GM12864 (cell line): ENCODE measurements at regions not wholly inside any gene's neighbourhood (a gene's known extent, or its start where the extent isn't known, plus 50 kb on each side); places are given as distances from the start of the nearest gene placed in this dataset.

Experiments used
- DNase-seq: peaks from one replicate; pipeline ENCODE4 v3.0.0-alpha.2; 2011; ENCODE audit warnings: low read depth
- H3K4me3 ChIP-seq: 2 replicates; pipeline ENCODE4 v1.5.1; 2011; ENCODE audit warnings: mild to moderate bottlenecking, low read depth, low read length, control low read depth
- CTCF ChIP-seq: IDR thresholded peaks from 2 replicates; pipeline ENCODE4 v1.5.1; 2011; ENCODE audit warnings: low read depth, mild to moderate bottlenecking, moderate library complexity, low read length, control low read depth, inconsistent platforms; ENCODE audit errors: missing control alignments

DNA sequence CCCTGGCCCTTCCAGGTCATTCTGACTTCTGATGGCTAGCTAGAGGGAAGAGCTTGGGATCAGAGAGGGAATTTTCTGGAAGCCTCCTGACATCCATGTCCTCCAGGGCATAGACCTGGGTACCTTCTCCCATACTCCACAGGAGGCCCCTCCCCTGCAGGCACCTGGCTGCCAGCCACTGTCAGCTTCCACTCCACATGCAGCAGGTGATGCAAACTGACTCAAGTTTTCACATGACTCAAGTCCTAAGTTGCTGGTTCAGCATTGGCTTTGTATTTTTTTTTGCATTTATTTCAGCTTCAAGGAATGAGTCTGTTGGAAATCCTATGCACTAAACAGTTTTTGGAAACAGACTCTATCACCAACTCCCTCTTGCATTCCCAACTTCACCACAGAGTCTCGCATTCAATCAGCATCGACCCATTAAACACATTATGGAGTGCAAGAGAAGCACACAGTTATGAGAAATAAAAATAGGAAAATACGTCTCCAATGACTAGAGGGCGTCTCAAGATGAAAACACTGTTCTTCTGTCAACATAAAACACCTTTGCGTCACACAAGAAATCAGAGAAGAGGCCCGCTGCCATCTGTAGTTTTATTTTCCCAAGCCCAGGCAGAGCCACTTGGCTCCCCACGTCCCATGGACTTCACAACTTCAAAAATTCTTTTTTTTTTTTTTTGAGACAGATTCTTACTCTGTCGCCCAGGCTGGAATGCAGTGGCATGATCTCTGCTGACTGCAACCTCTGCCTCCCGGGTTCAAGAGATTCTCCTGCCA lies 362.6 kb upstream of the MGMT start:
- DNase-seq: no peak
- no peak for TF ChIP-seq CTCF

DNA sequence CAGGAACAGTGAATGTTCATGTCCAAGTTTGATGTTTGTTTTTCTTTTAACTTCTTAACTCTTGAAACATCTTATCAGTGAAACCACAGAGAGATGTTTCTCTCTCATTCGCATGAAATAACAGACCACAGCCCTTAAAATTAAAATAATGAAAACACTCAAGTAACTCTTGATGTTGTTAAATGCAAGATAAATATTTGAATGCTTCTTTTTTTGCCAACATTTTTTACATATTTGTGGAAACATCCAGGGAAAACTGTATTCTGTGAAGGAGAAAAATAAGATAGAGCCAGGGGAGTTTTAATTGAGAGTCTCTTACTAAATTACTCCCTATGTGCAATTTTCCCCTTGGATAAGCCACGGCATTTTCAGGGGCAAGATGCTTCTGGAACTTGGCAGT lies 361.8 kb upstream of the MGMT start:
- TF ChIP-seq CTCF: no peak
- DNase-seq: no peak
- H3K4me3 ChIP-seq: no peak overlapping the region

More for the DNA sequence above, 362.6 kb upstream of the MGMT start:
- H3K4me3 ChIP-seq: no peak overlapping the region

- H3K4me3 ChIP-seq: no peak overlapping the region
- DNase-seq: no peak
- TF ChIP-seq CTCF: no peak
Observed at GRCh38 chr10:129106314-129106713, 360.7 kb upstream of the MGMT start.

GRCh38 chr10:129107525-129107924 lies 359.5 kb upstream of the MGMT start:
- DNase-seq: no peak
- no peak overlapping the region for H3K4me3 ChIP-seq

DNA sequence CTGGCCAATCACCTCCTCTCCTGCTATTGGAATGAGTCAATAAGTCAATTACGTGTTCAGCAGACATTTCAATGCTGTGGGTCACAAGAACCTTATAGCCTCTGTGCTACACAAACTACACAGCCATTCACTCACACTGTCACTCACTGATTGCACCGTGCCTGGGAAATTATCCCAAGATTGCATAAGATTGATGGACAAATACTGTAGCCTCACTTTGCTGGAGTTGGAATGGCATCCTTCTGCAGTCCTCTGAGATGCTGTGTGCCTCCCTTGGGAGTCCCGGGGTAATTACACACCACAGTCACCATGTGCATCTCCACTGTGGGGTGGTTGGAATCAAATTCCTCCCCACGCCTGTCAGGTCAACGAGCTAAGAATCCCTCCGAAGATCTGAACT lies 358.7 kb upstream of the MGMT start:
- TF ChIP-seq CTCF: no peak
- no peak for DNase-seq
- no peak overlapping the region for H3K4me3 ChIP-seq

More at GRCh38 chr10:129107525-129107924, 359.5 kb upstream of the MGMT start:
- TF ChIP-seq CTCF: no peak

- no peak for DNase-seq
Observed at GRCh38 chr10:129108994-129109393, 358.0 kb upstream of the MGMT start.

More at GRCh38 chr10:129108994-129109393, 358.0 kb upstream of the MGMT start:
- no peak for TF ChIP-seq CTCF
- H3K4me3 ChIP-seq: no peak overlapping the region
